Activated naive CD8-positive, alpha-beta T cell treated with anti-CD3 and anti-CD28 coated beads for 36 hours (primary cell): ENCODE measurements at regions not wholly inside any gene's neighbourhood (a gene's known extent, or its start where the extent isn't known, plus 50 kb on each side); places are given as distances from the start of the nearest gene placed in this dataset.

ENCODE experiments used
- DNase-seq: peaks from one replicate; pipeline ENCODE4 v3.0.0; 2021
- H3K27ac Mint-ChIP-seq: one replicate; pipeline ENCODE4 v1.8.0; 2022; ENCODE audit warnings: mild to moderate bottlenecking, moderate library complexity, mixed read lengths
- H3K27me3 Mint-ChIP-seq: one replicate; pipeline ENCODE4 v1.8.0; 2022; ENCODE audit warnings: mild to moderate bottlenecking, mixed read lengths
- H3K36me3 Mint-ChIP-seq: one replicate; pipeline ENCODE4 v1.8.0; 2021; ENCODE audit warnings: mild to moderate bottlenecking, mixed read lengths
- H3K4me1 Mint-ChIP-seq: one replicate; pipeline ENCODE4 v1.8.0; 2021; ENCODE audit warnings: mixed read lengths
- H3K4me3 Mint-ChIP-seq: one replicate; pipeline ENCODE4 v1.8.0; 2022; ENCODE audit warnings: mild to moderate bottlenecking, moderate library complexity, mixed read lengths
- H3K9me3 Mint-ChIP-seq: one replicate; pipeline ENCODE4 v1.8.0; 2022; ENCODE audit warnings: mixed read lengths

GRCh38 chr3:164683489-164683888 is 394.8 kb downstream of the SI start:
- Mint-ChIP-seq H3K27me3 (no peaks in the 10 kb centered on the region), H3K9me3 (no peaks in the 10 kb centered on the region), H3K27ac (no peak overlapping the region), H3K36me3 (no peaks in the 10 kb centered on the region), H3K4me3 (no peak overlapping the region), H3K4me1 (no peaks in the 10 kb centered on the region)
- no peak for DNase-seq

- H3K4me1 Mint-ChIP-seq = no peaks in the 10 kb centered on the region
- H3K27me3 Mint-ChIP-seq = no peaks in the 10 kb centered on the region
- no peak overlapping the region for H3K27ac Mint-ChIP-seq
- no peak for DNase-seq
- H3K36me3 Mint-ChIP-seq = no peaks in the 10 kb centered on the region
- no peaks in the 10 kb centered on the region for H3K9me3 Mint-ChIP-seq
- H3K4me3 Mint-ChIP-seq = no peak overlapping the region
Measured at GRCh38 chr3:164679245-164679644, 399.1 kb downstream of the SI start.

GRCh38 chr3:164677317-164677716 is 401.0 kb downstream of the SI start:
- Mint-ChIP-seq H3K36me3 (no peaks in the 10 kb centered on the region), H3K27ac (no peak overlapping the region), H3K27me3 (no peaks in the 10 kb centered on the region), H3K9me3 (peaks cover 4% of the 10 kb centered on the region), H3K4me1 (no peaks in the 10 kb centered on the region), H3K4me3 (no peak overlapping the region)
- DNase-seq = no peak

- Mint-ChIP-seq H3K4me3 (no peak overlapping the region), H3K9me3 (peaks cover 9% of the 10 kb centered on the region), H3K27ac (no peak overlapping the region), H3K4me1 (no peaks in the 10 kb centered on the region), H3K36me3 (no peaks in the 10 kb centered on the region), H3K27me3 (no peaks in the 10 kb centered on the region)
- DNase-seq = no peak
Measured at GRCh38 chr3:164673738-164674137, 404.6 kb downstream of the SI start.

- H3K9me3 Mint-ChIP-seq = no peaks in the 10 kb centered on the region
- no peak overlapping the region for H3K4me3 Mint-ChIP-seq
- DNase-seq = no peak
- H3K4me1 Mint-ChIP-seq = no peaks in the 10 kb centered on the region
- H3K27ac Mint-ChIP-seq = no peak overlapping the region
- no peaks in the 10 kb centered on the region for H3K36me3 Mint-ChIP-seq
- no peaks in the 10 kb centered on the region for H3K27me3 Mint-ChIP-seq
Measured at GRCh38 chr3:164658125-164658524, 420.2 kb downstream of the SI start.

- no peaks in the 10 kb centered on the region for H3K27me3 Mint-ChIP-seq
- no peaks in the 10 kb centered on the region for H3K9me3 Mint-ChIP-seq
- no peaks in the 10 kb centered on the region for H3K4me1 Mint-ChIP-seq
- no peak for DNase-seq
- H3K4me3 Mint-ChIP-seq = no peak overlapping the region
- no peak overlapping the region for H3K27ac Mint-ChIP-seq
- H3K36me3 Mint-ChIP-seq = no peaks in the 10 kb centered on the region
Measured at GRCh38 chr3:164657631-164658030, 420.7 kb downstream of the SI start.

GRCh38 chr3:164655462-164655861 is 422.8 kb downstream of the SI start:
- Mint-ChIP-seq H3K36me3 (no peaks in the 10 kb centered on the region), H3K27ac (no peak overlapping the region), H3K4me1 (no peaks in the 10 kb centered on the region), H3K27me3 (no peaks in the 10 kb centered on the region), H3K4me3 (no peak overlapping the region), H3K9me3 (no peaks in the 10 kb centered on the region)
- DNase-seq = no peak

GRCh38 chr3:164641071-164641470 is 437.2 kb downstream of the SI start:
- H3K9me3 Mint-ChIP-seq = no peaks in the 10 kb centered on the region
- no peaks in the 10 kb centered on the region for H3K36me3 Mint-ChIP-seq
- no peaks in the 10 kb centered on the region for H3K27me3 Mint-ChIP-seq
- DNase-seq = no peak
- no peaks in the 10 kb centered on the region for H3K4me1 Mint-ChIP-seq
- no peak overlapping the region for H3K4me3 Mint-ChIP-seq
- no peak overlapping the region for H3K27ac Mint-ChIP-seq

GRCh38 chr3:164640591-164640990 is 437.7 kb downstream of the SI start:
- Mint-ChIP-seq H3K9me3 (no peaks in the 10 kb centered on the region), H3K4me1 (no peaks in the 10 kb centered on the region), H3K27ac (no peak overlapping the region), H3K36me3 (no peaks in the 10 kb centered on the region), H3K4me3 (no peak overlapping the region), H3K27me3 (no peaks in the 10 kb centered on the region)
- DNase-seq = no peak

GRCh38 chr3:164620956-164621355 is 457.3 kb downstream of the SI start:
- H3K4me3 Mint-ChIP-seq = no peak overlapping the region
- H3K27ac Mint-ChIP-seq = no peak overlapping the region
- no peaks in the 10 kb centered on the region for H3K27me3 Mint-ChIP-seq
- no peaks in the 10 kb centered on the region for H3K4me1 Mint-ChIP-seq
- H3K36me3 Mint-ChIP-seq = no peaks in the 10 kb centered on the region
- peaks cover 2% of the 10 kb centered on the region for H3K9me3 Mint-ChIP-seq
- no peak for DNase-seq

- H3K4me1 Mint-ChIP-seq = no peaks in the 10 kb centered on the region
- no peaks in the 10 kb centered on the region for H3K27me3 Mint-ChIP-seq
- H3K36me3 Mint-ChIP-seq = no peaks in the 10 kb centered on the region
- no peak overlapping the region for H3K4me3 Mint-ChIP-seq
- peaks cover 2% of the 10 kb centered on the region for H3K9me3 Mint-ChIP-seq
- DNase-seq = no peak
- no peak overlapping the region for H3K27ac Mint-ChIP-seq
Measured at GRCh38 chr3:164620423-164620822, 457.9 kb downstream of the SI start.

- Mint-ChIP-seq H3K9me3 (peaks cover 2% of the 10 kb centered on the region), H3K4me1 (no peaks in the 10 kb centered on the region), H3K4me3 (no peak overlapping the region), H3K27ac (no peak overlapping the region), H3K27me3 (no peaks in the 10 kb centered on the region), H3K36me3 (no peaks in the 10 kb centered on the region)
- no peak for DNase-seq
Measured at GRCh38 chr3:164612751-164613150, 465.5 kb downstream of the SI start.

GRCh38 chr3:164608554-164609276 is 469.6 kb downstream of the SI start:
- Mint-ChIP-seq H3K4me1 (no peaks in the 10 kb centered on the region), H3K9me3 (peaks cover 1% of the 10 kb centered on the region), H3K27ac (no peak overlapping the region), H3K27me3 (no peaks in the 10 kb centered on the region), H3K36me3 (no peaks in the 10 kb centered on the region), H3K4me3 (no peak overlapping the region)
- DNase-seq = no peak

- Mint-ChIP-seq H3K27me3 (no peaks in the 10 kb centered on the region), H3K36me3 (no peaks in the 10 kb centered on the region), H3K9me3 (peaks cover 1% of the 10 kb centered on the region), H3K27ac (no peak overlapping the region), H3K4me3 (no peak overlapping the region), H3K4me1 (no peaks in the 10 kb centered on the region)
- DNase-seq = no peak
Measured at GRCh38 chr3:164604687-164605086, 473.6 kb downstream of the SI start.

- peaks cover 4% of the 10 kb centered on the region for H3K9me3 Mint-ChIP-seq
- no peaks in the 10 kb centered on the region for H3K27me3 Mint-ChIP-seq
- no peak for DNase-seq
- H3K27ac Mint-ChIP-seq = no peak overlapping the region
- H3K4me1 Mint-ChIP-seq = no peaks in the 10 kb centered on the region
- H3K36me3 Mint-ChIP-seq = no peaks in the 10 kb centered on the region
- no peak overlapping the region for H3K4me3 Mint-ChIP-seq
Measured at GRCh38 chr3:164577667-164578210, 500.6 kb downstream of the SI start.

GRCh38 chr3:164572436-164572835 is 505.9 kb downstream of the SI start:
- no peak overlapping the region for H3K27ac Mint-ChIP-seq
- no peak overlapping the region for H3K4me3 Mint-ChIP-seq
- peaks cover 6% of the 10 kb centered on the region for H3K9me3 Mint-ChIP-seq
- no peaks in the 10 kb centered on the region for H3K36me3 Mint-ChIP-seq
- no peaks in the 10 kb centered on the region for H3K4me1 Mint-ChIP-seq
- H3K27me3 Mint-ChIP-seq = no peaks in the 10 kb centered on the region
- no peak for DNase-seq
